ENCODE measurements at regions not wholly inside any gene's neighbourhood (a gene's known extent, or its start where the extent isn't known, plus 50 kb on each side); places are given as distances from the start of the nearest gene placed in this dataset.

DNA sequence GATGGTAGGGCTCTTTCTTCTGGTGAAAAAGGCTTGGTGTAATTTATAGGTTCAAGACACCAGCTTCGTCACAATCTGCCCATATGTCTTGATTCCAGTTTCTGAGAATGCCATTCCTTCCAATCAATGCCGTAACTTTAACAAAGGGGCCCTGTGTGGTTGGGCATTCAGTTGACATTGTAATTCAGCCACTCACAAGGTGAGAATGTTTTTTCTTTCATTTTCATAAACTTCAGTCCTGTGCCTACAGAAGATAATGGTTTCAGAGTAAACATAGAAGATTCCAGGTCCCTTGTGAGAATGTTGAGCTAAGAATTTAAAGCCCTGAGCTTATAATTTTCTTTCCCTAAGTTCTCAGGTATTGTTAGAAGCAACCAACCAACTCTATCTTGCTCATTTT is 67.3 kb upstream of the AASS start:
- TF ChIP-seq, protein P1, sequence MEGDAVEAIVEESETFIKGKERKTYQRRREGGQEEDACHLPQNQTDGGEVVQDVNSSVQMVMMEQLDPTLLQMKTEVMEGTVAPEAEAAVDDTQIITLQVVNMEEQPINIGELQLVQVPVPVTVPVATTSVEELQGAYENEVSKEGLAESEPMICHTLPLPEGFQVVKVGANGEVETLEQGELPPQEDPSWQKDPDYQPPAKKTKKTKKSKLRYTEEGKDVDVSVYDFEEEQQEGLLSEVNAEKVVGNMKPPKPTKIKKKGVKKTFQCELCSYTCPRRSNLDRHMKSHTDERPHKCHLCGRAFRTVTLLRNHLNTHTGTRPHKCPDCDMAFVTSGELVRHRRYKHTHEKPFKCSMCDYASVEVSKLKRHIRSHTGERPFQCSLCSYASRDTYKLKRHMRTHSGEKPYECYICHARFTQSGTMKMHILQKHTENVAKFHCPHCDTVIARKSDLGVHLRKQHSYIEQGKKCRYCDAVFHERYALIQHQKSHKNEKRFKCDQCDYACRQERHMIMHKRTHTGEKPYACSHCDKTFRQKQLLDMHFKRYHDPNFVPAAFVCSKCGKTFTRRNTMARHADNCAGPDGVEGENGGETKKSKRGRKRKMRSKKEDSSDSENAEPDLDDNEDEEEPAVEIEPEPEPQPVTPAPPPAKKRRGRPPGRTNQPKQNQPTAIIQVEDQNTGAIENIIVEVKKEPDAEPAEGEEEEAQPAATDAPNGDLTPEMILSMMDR (IDR thresholded peaks at IDR 0.05), result no peak
- TF ChIP-seq POLR2A (IDR thresholded peaks at IDR 0.05), result no peak
